22Rv1 (cell line): ENCODE measurements at regions not wholly inside any gene's neighbourhood (a gene's known extent, or its start where the extent isn't known, plus 50 kb on each side); places are given as distances from the start of the nearest gene placed in this dataset.

ENCODE experiments used
- H3K27ac ChIP-seq: fragments of 450-650 bp; 2 replicates; pipeline ENCODE4 v1.5.1; 2017
- CTCF ChIP-seq: fragments of 450-650 bp; IDR thresholded peaks from 2 replicates; pipeline ENCODE4 v1.5.1; 2017; ENCODE audit warnings: mild to moderate bottlenecking
- ZFX ChIP-seq: fragments of 450-650 bp; IDR thresholded peaks from 2 replicates; pipeline ENCODE4 v1.6.1; 2017; ENCODE audit warnings: antibody characterized with exemption, borderline replicate concordance

- TF ChIP-seq ZFX, result no peak
- no peak for TF ChIP-seq CTCF
These were observed 64.2 kb upstream of the PAM start for GRCh38 chr5:102690910-102691309.

GRCh38 chr5:102691434-102691833 lies 63.7 kb upstream of the PAM start:
- no peak overlapping the region for H3K27ac ChIP-seq
- TF ChIP-seq CTCF (no peak), ZFX (no peak)

More at GRCh38 chr5:102690910-102691309, 64.2 kb upstream of the PAM start:
- H3K27ac ChIP-seq, result no peak overlapping the region

- no peak for TF ChIP-seq ZFX
- no peak for TF ChIP-seq CTCF
- H3K27ac ChIP-seq, result no peak overlapping the region
These were observed 54.8 kb upstream of the PAM start for GRCh38 chr5:102700120-102700831.

- H3K27ac ChIP-seq, result no peak overlapping the region
- TF ChIP-seq ZFX, result no peak
- TF ChIP-seq CTCF, result no peak
These were observed 54.2 kb upstream of the PAM start for GRCh38 chr5:102700916-102701315.

- TF ChIP-seq ZFX, result no peak
- no peak for TF ChIP-seq CTCF
These were observed 53.4 kb upstream of the PAM start for GRCh38 chr5:102701748-102702147.

More at GRCh38 chr5:102701748-102702147, 53.4 kb upstream of the PAM start:
- no peak overlapping the region for H3K27ac ChIP-seq
